CD4-positive, alpha-beta T cell treated with Interleukin-10 for 1 hour (primary cell): ENCODE measurements at regions not wholly inside any gene's neighbourhood (a gene's known extent, or its start where the extent isn't known, plus 50 kb on each side); places are given as distances from the start of the nearest gene placed in this dataset.
"Not testable (repeated sequence)": the region's sequence is repeated elsewhere in the genome, so short reads cannot be mapped to it uniquely, and the experiment has no call there.

Source experiments
- DNase-seq: peaks from one replicate; pipeline ENCODE4 v3.0.0-alpha.2; 2020

DNA sequence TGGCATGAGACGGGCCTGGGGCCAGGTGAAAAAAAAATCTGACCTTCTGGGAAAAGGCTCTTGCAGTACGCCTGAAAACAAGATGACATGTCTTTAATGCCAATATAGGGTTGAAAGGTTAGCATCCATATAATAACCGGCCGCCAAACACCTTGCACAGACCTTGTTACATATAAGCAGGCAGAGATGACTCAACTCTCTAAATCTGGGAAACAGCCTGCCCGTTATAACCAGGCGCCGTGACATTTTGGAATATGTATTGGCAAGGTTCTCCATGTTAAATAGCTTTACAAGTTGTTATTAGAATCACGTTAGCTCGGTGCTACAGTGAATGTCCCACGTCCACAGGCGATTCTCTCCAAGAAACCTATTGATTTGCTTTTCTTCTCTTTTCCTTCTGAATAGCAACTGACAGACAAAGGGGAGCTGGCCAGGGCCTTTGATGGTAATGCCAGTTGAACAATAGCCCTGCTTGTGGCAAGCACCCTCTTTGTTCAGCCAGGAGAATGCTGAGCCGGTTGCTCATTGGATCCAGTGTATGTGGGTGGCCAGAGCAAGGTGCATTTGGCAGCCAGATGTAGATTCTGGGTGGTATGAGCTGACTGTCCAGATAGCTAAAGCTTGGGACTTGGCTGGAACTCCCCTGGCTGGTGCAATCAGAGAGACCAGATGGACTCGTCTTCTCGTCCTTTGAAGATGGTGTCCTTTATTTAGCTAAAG lies 80.1 kb upstream of the AUTS2 start:
- no peak for DNase-seq

DNA sequence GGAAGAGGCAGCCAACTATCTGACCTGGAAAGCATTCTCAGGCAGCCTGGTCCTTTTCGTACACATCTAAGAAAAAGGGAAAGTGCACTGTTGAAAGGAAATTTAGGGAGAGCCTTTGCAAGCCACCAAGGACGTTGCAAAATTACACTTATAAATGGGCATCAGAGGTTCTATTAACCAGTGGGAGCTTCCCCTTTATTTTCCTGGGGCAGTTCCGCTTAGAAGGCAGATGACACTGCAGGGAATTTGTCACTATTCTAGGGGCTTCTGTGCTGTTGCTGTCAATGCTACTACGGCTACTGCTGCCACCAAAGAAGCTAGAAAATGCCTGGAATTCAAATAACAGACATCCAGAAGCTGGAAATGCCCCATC lies 79.6 kb upstream of the AUTS2 start:
- DNase-seq = no peak

DNA sequence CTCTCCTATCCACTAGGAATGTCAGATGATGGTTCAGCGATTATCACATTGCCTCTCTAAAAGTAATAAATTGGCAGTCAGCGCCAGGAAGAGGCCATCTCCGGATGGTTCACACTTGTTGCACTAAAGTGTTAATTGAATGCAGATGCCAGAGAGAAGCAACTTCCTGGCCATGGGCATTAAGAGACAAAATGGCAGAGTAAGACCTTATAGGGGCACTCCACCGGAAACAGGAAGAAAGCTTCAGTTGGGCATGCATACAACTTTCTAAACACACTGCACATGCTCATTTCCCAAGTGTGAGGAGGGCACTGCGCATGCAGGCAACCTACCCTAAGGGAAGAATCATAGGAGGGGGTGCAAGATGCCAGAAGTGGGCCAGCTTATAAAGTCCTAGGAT lies 71.7 kb upstream of the AUTS2 start:
- no peak for DNase-seq

DNA sequence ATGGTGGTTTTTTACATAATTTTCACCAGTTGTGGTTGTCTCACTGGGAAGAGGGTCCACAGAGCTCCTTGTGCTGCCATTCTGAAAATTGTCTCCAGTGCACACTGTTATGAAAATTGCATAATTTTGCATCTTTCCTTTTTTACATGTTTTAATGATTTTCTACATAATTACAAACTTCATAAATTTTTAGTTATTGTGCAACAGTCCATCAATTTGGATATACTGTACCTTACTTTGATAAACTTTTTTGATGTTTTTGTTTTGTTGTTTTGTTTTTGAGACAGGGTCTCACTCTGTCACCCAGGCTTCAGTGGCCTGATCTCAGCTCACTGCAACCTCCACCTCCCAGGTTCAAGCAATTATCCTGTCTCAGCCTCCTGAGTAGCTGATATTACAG lies 70.6 kb upstream of the AUTS2 start:
- DNase-seq = no peak

DNA sequence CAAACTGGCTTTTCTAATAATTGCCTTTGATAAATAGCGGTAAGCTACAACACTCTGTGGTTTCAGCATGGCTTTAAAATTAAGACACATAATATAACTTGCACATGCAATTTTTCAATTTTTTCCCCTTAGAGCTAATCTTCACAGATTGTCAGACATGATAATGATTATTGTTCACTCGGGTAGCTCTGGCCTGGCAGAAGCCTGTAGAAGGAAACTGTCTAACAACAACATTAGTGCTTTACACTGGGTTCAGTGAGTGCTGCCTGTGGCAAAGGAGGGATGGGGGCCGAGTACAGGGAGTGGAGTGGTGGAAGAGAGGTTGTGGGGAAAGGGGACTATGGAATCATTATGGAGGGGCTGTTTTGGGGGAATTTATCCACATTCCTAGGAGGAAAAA lies 67.2 kb upstream of the AUTS2 start:
- DNase-seq = no peak

DNA sequence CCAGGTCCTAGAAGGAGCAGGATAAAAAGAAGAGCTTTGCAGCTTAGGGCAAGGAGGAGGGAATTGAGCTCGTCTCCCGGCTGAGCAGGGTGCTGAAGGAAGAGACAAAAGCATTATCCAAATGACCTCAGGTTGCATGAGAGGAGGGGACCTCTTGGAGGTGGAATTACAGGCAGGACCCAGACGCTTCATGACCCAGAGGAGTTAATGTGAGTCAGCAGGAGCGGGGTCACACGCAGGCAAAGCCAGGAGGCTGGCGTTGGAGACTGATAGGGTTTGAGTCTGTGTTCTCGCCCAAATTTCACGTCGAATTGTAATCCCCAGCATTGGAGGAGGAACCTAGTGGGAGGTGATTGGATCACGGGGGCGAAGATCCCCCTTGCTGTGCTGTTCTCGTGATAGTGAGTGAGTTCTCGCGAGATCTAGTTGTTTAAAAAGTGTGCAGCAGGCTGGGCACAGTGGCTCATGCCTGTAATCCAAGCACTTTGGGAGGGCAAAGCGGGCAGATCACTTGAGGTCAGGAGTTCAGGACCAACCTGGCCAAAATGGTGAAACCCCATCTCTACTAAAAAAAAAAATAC lies 63.7 kb upstream of the AUTS2 start:
- no peak for DNase-seq

DNA sequence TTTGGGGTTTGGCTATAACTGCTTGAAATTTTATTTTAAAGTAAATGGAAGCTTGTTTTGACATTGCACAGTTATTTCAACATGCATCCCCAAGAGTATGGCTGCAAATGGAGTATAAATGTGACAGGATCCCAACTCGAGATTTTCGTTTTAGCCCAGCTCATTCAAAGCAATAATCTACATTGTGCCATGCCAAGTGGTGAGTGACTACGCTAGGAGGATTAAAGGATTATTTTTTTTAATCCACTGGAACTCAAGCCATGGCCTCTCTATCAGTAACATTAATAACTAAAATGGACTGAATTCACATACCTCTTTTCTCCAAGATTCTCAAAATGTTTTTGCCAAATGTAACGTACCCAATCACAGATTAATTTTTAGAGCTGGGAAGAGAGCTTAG lies 60.6 kb upstream of the AUTS2 start:
- DNase-seq = no peak

DNA sequence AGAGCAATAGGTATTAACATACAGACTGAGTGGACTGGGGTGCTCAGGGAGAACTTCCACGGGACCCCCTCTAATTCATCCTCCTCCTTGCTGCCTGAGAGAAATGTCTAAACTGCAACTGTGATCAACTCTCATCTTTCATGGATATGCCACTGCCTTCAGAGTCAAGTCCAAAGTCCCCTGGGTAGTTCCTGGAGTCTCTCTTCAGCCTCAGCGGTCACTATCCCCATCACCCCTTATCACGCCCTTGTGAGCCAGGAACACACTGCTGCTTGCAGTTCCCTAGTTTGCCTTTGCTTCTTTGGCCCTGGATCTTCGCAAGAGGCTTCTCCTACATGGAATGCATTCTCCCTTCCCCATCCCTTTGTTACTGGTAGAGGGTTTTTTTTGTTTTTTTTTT lies 58.7 kb upstream of the AUTS2 start:
- no peak for DNase-seq

DNA sequence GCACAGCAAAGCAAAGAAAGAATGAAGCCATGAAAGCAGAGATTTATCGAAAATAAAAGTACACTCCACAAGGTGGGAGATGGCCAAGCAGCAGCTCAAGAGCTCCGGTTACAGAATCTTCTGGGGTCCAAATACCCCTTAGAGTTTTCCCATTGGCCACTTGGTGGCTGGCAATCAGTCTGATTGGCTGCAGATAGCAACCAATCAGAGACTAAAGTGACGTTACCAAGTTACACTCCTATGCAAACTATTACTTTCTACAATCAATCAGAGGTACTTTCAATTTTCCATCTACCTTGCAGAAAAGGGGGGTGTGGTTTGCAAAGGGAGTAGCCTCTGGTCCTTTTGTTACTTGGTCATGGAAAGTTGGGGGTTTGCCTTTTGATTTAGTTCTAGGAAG lies 58.0 kb upstream of the AUTS2 start:
- DNase-seq = no peak

DNA sequence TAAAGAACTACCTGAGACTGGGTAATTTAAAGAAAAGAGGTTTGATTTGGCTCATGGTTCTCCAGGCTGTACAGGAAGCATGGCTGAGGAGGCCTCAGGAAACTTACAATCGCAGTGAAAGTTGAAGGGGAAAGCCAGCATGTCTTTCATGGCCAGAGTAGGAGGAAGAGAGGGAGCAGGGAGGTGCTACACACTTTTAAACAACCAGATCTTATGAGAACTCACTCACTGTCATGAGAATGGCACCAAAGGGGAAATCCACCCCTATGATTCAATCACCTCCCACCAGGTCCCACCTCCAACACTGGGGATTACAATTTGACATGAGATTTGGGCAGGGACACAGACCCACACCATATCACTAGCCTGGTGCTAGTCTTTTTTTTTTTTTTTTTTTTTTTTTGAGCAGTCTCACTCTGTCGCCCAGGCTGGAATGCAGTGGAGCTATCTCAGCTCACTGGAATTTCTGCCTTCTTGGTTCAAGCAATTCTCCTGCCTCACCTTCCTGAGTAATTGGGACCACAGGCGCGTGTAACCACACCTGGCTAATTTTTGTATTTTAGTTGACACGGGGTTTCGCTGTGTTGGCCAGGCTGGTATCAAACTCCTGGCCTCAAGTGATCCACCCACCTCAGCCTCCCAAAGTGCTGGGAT lies 56.4 kb upstream of the AUTS2 start:
- not testable (repeated sequence) for DNase-seq

DNA sequence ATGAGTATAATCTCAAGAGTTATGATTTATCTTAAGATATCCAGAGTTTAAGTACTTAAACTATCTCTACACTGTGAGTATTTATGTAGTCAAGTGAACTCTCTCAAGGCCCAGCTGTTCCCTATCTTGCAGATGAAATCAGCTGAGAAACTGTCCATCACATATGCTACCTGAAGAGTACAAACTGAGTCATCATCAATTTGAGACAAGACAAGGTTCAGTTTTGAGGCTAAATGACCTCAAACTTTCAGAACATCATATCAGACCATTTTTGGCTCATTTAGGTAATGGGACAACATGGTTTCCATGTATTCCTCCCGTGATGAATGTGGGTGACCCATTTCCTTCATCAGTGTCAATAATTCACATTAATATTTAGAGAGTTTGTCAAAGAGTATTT lies 53.1 kb upstream of the AUTS2 start:
- DNase-seq = no peak
